Stimulated activated CD8-positive, alpha-beta memory T cell treated with anti-CD3 and anti-CD28 coated beads, Interleukin-12 subunit alpha, Interleukin-12 subunit beta, amount 100 ng/mL, for 24 hours (primary cell): ENCODE measurements at regions not wholly inside any gene's neighbourhood (a gene's known extent, or its start where the extent isn't known, plus 50 kb on each side); places are given as distances from the start of the nearest gene placed in this dataset.
"Not testable (repeated sequence)": the region's sequence is repeated elsewhere in the genome, so short reads cannot be mapped to it uniquely, and the experiment has no call there.

ENCODE experiments used
- DNase-seq: peaks from one replicate; pipeline ENCODE4 v3.0.0-alpha.2; 2020; ENCODE audit errors: extremely low read depth

DNA sequence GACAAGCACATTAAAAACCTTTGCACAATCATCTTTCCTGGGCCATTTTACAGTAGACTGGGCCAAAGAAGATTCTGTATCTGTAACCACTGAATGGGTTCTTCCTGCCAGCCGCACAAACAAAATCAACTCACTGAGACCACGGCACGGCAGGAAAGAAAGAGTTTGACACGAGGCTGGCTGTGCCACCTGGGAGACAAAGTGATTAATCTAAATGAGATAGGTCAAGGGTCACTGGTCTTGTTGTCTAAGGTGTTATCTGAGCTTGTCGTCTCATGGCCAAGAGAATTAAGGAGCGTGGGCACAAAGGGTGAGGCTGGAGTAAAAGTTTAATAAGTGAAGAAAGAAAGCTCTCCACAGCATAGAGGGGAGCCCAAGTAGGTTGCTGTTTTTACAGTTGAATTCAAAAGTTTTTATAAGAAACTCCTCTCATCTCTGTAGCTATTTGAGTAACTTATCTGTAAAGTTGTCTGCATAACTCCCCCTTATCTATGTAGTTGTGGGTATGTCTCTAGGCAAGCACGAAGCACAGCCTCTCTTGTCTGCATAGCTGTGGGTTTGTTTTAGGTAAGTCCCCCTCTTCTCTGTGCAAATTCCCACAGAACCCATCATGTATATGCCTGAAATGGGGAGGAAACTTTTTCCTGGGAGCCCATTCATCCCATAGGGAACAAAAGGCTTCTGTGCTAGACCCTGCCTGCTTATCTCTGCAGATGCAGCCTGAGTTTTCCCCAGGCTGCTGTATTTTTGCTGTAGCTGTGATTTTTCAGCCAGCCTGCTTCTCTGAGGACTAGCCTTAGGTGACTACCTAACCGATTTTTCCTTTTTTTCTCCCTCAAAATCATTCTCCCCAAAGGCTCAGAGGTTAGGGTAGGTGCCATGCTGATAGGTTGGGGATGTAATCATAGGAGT lies 1314.6 kb upstream of the TMEM132C start:
- no peak for DNase-seq

DNA sequence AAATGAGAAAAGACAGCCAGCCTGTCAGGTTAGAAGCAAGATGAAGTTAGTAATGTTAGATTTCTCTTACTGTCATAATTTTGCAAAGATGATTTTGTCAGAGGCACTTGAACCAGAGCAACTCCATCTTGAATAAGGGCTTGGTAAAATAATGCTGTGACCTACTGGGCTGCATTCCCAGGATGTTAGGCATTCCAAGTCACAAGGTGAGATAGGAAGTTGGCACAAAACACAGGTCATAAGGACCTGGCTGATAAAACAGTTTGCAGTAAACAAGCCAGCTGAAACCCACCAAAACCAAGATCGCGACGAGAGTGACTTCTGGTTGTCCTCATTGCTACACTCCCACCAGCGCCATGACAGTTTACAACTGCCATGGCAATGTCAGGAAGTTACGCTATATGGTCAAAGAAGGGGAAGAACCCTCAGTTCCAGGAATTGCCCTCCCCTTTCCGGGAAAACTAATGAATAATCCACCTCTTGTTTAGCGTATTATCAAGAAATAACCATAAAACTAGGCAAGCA lies 1313.5 kb upstream of the TMEM132C start:
- DNase-seq: no peak

DNA sequence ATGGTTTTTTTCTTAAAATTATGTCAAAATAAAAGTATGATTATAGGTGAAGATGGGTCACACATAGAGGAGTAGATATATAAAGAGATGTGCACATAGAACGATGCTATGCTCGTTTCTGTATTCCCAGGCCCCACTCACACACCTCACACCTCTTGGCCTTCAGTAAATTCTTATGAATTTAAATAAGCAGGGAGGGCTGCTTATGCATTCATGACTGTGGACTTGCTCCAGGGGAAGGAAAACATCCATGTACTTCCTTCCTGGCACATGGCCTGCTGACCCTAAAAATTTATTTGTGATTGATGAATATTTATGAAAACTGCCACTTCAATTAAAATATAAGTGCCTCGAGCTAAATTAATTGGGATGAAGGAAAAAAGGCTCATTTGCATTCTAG lies 1306.7 kb upstream of the TMEM132C start:
- DNase-seq: no peak

DNA sequence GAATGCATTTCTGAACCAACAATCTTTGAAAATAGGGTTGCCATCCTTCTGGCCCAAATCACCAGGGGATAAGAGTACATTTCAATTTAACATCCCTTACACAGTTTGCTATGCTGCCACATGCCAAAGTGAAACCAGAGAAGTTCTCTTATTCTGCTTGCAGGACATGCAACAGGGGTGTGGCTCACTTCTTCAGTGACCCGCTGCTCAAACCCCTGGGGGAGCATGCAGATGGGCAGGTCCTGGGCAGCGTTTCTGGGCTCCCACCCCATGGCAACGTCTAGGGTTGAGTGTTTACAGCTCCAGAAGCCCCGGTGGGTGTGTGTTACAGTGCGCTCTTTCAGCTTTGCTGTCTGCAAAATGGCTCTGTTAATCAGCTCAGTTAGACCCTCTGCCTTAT lies 1306.3 kb upstream of the TMEM132C start:
- DNase-seq: no peak

DNA sequence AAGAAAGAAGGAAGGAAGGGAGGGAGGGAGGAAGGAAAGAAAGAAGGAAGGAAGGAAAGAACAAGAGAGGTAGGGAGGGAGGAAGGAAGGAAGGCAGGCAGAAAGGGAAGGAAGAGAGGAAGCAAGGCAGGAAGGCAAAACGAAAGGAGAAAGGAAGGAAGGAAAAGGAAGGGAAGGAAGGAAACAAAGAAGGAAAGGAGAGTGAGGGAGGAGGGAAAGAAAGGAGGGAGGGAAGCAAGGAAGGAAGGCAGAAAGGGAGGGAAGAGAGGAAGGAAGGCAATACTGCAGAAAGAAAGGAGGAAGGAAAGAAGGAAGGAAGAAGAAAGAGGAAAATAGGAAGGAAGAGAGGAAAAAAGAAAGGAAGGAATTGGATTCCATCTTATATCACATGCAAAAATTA lies 1303.1 kb upstream of the TMEM132C start:
- no peak for DNase-seq

DNA sequence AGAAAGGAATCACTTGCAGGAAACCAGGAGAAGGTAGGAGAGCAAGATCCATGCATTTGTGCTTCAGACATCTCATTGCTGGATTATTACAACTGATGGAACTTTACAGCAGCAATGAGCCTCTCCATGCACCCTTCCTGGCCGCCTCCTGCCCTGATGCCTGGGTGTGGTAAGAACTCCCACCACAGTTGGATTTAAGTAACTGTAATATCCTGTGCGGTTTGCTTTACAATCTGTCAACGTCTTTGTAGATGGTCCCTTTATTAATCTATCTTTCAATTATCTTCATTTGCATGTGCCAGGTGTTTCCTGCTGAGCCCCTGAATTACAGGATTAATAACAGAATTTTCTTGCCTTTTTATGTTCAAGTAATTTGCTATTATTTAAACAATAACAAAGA lies 1300.5 kb upstream of the TMEM132C start:
- no peak for DNase-seq

DNA sequence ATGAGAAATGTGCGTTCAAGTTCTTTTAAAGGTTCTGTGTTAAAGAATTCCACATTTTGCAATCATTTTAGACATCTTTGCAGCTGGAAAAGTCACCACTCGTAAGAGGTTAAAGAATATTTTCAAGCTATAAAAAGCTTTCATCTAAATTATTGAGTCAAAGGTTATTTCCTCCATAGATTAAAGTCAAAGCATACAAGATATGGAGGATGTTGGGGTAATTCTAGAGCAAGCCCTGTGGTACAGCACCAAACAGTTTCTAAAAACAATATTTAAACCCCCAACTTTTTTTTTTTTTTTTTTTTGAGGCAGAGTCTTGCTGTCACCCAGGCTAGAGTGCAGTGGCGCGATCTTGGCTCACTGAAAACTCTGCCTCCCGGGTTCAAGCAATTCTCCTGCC lies 1299.8 kb upstream of the TMEM132C start:
- DNase-seq: no peak

DNA sequence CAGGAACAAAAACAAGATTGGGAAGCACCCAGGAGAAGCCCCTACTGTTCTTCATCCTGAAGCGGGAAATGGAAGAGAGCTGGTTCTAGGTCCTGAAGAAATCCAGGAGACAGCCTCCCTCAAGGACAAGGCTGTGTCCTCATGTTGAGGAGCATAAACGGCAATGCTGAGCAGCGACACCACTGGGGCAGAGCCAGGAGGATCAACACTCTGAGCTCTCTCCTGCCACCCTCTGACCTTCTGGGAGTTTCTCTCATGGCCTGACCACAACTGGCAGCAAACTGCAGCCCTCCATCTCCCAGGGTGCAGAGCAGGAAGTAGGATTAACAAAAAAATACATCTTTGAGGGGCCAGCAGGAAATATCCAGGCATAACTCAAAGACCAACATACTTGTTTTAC lies 1292.2 kb upstream of the TMEM132C start:
- no peak for DNase-seq

DNA sequence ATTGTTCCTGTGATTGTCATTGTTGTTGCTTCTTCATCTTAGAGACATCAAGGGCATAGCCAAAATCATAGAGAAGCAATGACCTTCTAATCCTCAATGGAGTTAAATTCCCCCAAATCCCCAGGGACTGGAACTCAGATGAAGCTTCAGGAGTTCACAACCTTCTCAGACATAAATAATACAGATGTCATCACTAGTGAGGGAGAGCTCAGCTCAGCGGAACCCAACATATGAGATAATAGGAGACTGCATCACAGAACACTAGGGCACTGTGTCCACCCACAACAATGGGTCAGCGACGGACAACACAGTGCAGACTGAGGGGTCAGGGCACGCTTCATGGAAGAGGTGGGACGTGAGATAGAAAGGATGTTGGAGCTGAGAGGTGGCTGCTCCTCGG lies 1290.4 kb upstream of the TMEM132C start:
- no peak for DNase-seq

DNA sequence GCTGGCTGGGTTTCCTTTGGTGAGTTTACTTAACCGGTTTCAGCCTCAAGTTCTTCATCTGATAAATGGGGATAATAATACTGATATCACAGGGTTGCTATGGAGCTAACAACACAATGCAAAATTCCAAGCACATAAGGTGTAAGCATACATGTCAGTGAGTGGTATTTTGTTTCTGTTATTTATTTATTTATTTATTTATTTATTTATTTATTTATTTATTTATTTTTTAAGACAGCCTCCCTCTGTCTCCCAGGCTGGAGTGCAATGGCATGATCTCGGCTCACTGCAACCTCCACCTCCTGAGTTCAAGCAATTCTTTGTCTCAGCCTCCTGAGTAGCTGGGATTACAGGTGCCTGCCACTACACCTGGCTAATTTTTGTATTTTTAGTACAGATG lies 1287.4 kb upstream of the TMEM132C start:
- not testable (repeated sequence) for DNase-seq

DNA sequence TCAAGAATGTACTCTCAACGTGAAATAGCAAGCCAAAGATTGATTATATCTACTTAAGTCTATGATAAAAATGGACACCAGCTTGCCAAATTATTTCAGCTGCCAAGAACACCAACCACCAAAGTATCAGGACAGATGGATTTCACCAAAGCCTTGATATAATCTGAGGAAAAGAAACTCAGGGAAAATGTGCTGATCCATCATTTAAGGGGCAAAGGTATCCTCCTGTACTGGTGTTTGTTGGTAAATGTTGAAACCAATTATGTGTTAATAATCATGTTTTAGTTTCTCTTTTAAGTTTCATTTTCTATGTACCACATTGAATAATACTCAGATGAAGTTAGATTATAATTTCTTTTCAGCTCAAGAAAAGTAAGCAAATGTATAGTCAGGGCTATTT lies 1284.3 kb upstream of the TMEM132C start:
- no peak for DNase-seq

DNA sequence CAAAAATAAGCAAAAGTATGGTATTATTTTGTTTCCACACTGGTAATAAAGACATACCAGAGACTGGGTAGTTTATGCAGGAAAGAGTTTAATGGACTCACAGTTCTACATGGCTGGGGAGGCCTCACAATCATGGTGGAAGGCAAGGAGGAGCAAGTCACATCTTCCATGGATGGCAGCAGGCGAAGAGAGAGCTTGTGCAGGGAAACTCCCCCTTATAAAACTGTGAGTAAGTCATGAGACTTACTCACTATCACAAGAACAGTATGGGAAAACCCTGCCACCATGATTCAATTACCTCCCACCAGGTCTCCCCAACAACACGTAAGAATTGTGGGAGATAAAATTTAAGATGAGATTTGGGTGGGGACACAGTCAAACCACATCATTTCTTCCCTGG lies 1283.2 kb upstream of the TMEM132C start:
- DNase-seq: not testable (repeated sequence)

DNA sequence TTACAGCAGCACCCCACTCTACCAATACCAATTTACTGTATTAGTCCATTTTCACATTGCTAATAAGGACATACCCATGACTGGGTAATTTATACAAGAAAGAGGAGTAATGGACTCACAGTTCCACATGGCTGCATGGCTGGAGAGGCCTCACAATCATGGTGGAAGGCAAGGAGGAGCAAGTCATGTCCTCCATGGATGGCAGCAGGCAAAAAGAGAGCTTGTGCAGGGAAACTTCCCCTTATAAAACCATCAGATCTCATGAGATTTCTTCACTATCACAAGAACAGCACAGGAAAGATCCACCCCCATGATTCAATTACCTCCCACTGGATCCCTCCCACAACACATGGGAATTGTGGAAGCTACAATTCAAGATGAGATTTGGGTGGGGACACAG lies 1281.3 kb upstream of the TMEM132C start:
- DNase-seq: not testable (repeated sequence)

DNA sequence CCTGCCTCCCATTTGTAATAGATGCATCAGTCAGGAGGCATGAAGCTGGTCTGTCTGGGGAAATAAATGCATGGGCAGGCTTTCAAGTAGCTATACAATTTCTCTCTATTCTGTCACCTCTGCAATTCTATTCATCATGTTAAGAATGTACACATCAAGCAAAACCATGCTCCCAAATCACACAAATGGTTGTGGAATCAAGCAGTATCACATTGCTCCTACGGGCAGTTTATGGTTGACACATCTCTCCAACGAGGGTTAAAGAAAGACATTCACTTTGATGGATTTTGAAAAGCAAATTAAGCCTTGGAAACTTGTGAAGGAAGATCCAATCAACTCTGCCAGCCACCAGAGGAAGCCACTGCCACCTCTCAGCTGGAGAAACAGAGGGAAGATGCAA lies 1277.4 kb upstream of the TMEM132C start:
- DNase-seq: no peak

DNA sequence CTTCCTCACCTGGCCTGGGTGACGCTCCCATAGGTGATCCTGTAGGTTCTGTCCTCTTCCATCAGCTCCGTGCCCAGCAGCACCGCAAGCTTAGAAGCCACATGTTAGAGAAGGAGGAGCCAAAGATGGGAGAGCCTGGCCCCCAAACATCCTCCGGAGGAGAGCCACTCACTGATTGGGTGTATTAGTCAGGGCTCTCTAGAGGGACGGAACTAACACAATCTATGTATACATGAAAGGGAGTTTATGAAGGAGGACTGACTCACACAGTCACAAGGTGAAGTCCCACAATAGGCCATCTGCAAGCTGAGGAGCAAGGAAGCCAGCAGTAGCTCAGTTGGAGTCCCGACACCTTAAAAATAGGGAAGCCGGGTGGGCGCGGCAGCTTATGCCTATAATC lies 1273.1 kb upstream of the TMEM132C start:
- DNase-seq: no peak

DNA sequence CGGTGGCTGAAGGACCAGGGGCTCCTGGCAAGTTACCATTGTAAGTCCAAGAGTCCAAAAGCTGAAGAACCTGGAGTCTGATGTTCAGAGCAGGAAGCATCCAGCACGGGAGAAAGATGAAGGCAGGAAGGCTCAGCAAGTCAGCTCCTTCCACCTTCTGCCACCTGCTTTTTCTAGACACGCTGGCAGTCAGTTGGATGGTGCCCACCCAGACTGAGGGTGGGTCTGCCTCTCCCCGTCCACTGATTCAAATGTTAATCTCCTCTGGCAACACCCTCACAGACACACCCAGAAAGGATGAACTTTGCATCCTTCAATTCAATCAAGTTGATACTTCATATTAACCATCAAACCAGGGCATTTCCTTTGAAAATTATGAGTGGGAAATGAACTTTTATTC lies 1272.4 kb upstream of the TMEM132C start:
- DNase-seq: no peak

DNA sequence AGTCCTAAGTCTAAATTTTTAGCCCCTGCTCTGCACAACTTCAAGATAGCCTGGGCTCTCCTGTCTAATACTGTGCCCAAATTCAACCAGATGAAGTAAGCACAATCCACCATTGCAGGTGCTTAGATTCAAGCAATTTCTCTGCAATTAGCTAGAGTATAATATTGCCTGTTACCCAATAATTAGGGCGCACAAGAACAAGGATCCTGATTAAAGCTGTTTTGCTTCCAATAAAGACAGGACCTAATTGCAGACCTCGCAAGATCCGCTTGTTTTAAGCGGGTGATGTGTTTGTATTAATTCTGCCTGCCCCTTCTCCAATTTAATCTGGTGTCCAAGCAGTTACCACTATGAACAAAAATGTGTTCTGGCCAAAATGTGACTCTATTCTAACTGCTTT lies 1268.9 kb upstream of the TMEM132C start:
- DNase-seq: no peak

DNA sequence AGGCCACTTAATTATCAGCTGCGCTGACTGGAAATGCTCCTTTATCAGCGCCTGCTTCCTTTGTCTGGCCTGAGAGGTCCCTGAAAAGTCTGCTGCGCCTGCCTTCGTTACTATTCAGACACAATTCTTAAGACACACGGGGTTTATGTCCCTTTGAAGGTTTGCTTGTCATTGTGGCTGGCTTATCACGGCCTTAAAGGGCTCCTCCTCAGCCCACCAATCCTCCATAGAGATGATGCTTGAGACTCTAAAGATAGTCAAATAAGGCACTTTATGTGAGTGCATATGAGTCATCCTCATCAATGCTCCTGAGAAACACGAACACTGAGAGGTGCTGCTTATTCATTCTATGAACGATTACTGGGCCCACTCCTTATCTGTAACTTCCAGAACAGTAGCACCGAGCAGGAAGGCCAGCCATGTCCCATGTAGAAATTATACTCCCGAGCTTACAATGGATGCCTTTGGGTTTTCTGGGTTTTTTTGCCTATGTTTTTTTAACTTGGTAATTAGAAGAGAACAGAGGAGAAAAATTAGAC lies 1268.2 kb upstream of the TMEM132C start:
- no peak for DNase-seq

DNA sequence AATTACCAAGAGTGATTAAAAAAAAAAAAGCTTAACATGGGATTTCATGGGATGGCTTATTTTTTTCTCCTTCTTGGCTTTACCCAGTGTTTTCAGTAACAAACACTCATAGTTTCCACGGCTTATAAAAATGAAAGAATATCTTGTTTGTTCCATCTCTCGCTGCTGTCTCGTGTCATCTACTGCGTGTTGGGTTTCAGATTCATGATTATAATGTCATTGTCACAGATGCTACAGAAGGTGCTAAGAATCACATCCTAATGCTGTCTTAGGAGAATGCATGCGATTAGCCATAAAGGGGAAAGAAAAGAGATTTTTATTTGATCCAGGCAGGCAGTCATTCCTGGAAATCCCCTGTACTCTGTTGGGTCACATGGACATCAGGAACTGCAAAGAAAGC lies 1267.6 kb upstream of the TMEM132C start:
- no peak for DNase-seq

DNA sequence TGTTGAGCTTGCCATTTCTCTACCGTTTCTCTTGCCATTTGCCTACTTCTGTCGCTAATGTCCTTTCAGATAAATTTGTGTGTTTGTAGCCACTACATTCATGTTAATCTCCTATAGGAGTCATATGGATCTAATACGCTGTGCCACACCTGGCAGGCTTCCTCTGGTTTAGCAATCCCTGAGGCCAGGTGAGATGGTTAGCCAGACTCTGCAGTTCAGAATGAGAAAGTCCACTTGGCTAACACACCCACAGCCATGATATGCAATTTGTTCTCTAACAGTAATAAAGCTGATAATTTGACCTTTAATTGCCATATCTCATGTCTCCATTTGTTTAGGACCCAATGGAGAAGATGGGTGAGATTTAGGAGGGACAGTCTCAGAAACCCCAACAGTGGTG lies 1261.6 kb upstream of the TMEM132C start:
- no peak for DNase-seq

DNA sequence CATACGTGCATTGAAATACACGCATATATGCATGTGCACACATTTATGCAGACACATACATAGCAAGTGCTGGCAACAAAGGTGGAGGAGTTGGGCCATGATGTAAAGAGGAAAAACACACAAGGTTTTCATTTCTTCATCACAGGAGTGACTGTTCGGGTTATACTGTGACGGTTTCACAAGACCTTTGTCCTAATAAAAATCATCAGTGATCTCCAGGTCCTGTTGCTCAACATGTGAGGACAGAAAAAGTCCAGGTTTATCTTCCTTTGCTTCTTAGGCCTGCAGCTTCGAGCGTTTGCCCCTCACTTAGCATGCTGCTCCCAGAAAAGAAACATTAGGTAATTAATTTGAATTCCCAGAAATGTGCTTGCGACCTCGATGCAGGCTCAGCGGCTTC lies 1260.0 kb upstream of the TMEM132C start:
- DNase-seq: no peak

DNA sequence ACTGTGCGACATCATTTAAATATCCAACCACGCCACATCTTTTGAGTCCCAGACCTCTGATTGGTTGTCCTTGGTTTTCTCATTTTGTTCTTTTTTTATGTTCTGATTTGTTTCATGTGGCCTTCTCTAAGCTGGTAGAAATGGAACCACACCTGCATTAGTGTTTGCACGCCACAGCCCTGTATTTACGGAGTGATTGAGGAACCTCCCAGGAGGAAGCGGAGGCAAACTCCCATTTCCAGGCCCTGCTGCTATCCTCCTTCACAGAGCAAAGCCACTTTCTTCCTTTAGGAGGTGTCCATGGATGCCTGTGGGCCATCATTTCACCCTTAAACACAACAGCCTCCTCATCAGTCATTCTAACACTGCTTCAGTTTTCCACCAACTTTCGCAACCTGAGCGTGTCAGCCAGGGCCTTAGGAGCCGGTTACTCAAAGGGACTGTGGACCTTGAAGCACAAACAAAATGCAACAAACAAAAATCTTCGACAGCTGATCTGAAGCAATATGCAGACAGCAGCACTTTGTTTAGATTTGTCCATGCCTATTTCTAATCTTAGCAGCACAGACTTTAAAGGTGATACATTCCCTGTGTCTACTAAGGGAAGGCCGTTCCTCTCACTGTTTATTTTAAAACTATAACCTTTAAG lies 1258.1 kb upstream of the TMEM132C start:
- DNase-seq: no peak

DNA sequence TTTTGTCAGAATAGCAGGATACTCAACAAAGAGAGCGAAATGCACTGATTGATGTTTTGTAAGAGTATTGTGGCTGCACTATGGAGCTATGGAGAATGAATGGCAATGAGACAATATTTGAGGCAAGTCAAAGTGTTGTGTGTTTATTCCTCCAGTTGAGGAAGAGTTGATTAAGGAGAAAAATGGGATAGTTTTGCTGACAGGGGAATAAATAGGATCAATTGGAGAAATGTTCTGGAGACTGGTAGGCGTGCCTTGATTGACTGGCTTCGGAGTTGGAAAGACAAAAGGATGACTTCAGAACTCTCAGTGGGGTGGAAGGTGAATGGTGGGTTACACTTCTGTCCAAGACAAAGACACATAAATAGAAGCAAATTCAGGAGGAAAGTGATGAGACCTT lies 1254.9 kb upstream of the TMEM132C start:
- no peak for DNase-seq
